OCI-LY7 (cell line): ENCODE measurements at regions not wholly inside any gene's neighbourhood (a gene's known extent, or its start where the extent isn't known, plus 50 kb on each side); places are given as distances from the start of the nearest gene placed in this dataset.

ENCODE experiments used
- BruUV-seq: library from RNA; stranded (reverse); fragments of 400-500 nt; replicated peaks from 2 replicates; lab custom pipeline; 2021; lab: Mats Ljungman, UMichigan
- CTCF ChIA-PET: fragments of 300-600 bp; sonication (Branson Sonifier 250); formaldehyde crosslinking; loops from one replicate; lab custom pipeline; 2022; ENCODE audit warnings: antibody characterized with exemption; ENCODE audit not compliant: unreplicated experiment; lab: Charles Lee
- POLR2A ChIA-PET: fragments of 300-600 bp; sonication (Branson Sonifier 250); formaldehyde crosslinking; loops from one replicate; lab custom pipeline; 2022; ENCODE audit warnings: antibody characterized with exemption; lab: Charles Lee
- DNase-seq: peaks from one replicate; pipeline ENCODE4 v3.0.0-alpha.2; 2015; ENCODE audit warnings: low spot score
- H2AFZ ChIP-seq: fragments of 200-600 bp; sonication (generic), shearing (Covaris generic); 2 replicates; pipeline ENCODE4 v1.6.1; 2014; ENCODE audit warnings: mild to moderate bottlenecking, antibody characterized with exemption, low read length, moderate library complexity
- H3K27ac ChIP-seq: fragments of 200-600 bp; sonication (generic); 2 replicates; pipeline ENCODE4 v1.5.1; 2014; ENCODE audit warnings: mixed run types, low read depth, mild to moderate bottlenecking, moderate library complexity, low read length, inconsistent platforms; ENCODE audit not compliant: poor library complexity, severe bottlenecking
- H3K36me3 ChIP-seq: fragments of 200-600 bp; sonication (generic); 2 replicates; pipeline ENCODE4 v1.6.1; 2014; ENCODE audit warnings: mild to moderate bottlenecking, antibody characterized with exemption, low read length, moderate library complexity, mixed read lengths; ENCODE audit not compliant: insufficient read depth
- H3K4me1 ChIP-seq: fragments of 200-600 bp; sonication (generic); 2 replicates; pipeline ENCODE4 v1.5.1; 2014; ENCODE audit warnings: mild to moderate bottlenecking, low read length; ENCODE audit not compliant: insufficient read depth, poor library complexity, severe bottlenecking
- H3K4me2 ChIP-seq: fragments of 200-600 bp; sonication (generic); 2 replicates; pipeline ENCODE4 v1.6.1; 2014; ENCODE audit warnings: mild to moderate bottlenecking, low read length
- H3K4me3 ChIP-seq: fragments of 200-600 bp; sonication (generic); 2 replicates; pipeline ENCODE4 v1.5.1; 2014; ENCODE audit warnings: mild to moderate bottlenecking, low read depth, low read length; ENCODE audit not compliant: poor library complexity, severe bottlenecking
- H3K79me2 ChIP-seq: fragments of 200-600 bp; sonication (generic); 2 replicates; pipeline ENCODE4 v1.6.1; 2016; ENCODE audit warnings: low read depth, mild to moderate bottlenecking, low read length, moderate library complexity, mixed read lengths; ENCODE audit not compliant: insufficient read depth
- H3K9me2 ChIP-seq: fragments of 200-600 bp; sonication (generic); 2 replicates; pipeline ENCODE4 v1.6.1; 2016; ENCODE audit warnings: mild to moderate bottlenecking, low read length, mixed read lengths; ENCODE audit not compliant: insufficient read depth
- H3K9me3 ChIP-seq: fragments of 200-600 bp; sonication (generic); 2 replicates; pipeline ENCODE4 v1.6.1; 2014; ENCODE audit warnings: mild to moderate bottlenecking, mixed run types, low read length, mixed read lengths
- H4K20me1 ChIP-seq: fragments of 200-600 bp; sonication (generic); 2 replicates; pipeline ENCODE4 v1.6.1; 2014; ENCODE audit warnings: mild to moderate bottlenecking, antibody characterized with exemption, low read length, moderate library complexity, mixed read lengths; ENCODE audit not compliant: insufficient read depth
- EZH2phosphoT487 ChIP-seq: fragments of 200-600 bp; sonication (generic); IDR thresholded peaks from 2 replicates; pipeline ENCODE4 v1.6.1; 2018; ENCODE audit warnings: low read depth, borderline replicate concordance, mild to moderate bottlenecking, mixed run types, antibody characterized with exemption, low read length, moderate library complexity, mixed read lengths
- intact Hi-C: fragments of 100-400 bp; cut with micrococcal nuclease; formaldehyde crosslinking; loops from one replicate; pipeline ENCODE4 v1.10.0; 2022; ENCODE audit not compliant: unreplicated experiment
- TF ChIP-seq, protein P1 (sequence below): fragments of 200-600 bp; sonication (generic); conservative IDR thresholded peaks from 2 replicates; pipeline ENCODE4 v1.5.1; 2014; ENCODE audit warnings: mild to moderate bottlenecking, antibody characterized with exemption, low read length, moderate library complexity, mixed read lengths

DNA sequence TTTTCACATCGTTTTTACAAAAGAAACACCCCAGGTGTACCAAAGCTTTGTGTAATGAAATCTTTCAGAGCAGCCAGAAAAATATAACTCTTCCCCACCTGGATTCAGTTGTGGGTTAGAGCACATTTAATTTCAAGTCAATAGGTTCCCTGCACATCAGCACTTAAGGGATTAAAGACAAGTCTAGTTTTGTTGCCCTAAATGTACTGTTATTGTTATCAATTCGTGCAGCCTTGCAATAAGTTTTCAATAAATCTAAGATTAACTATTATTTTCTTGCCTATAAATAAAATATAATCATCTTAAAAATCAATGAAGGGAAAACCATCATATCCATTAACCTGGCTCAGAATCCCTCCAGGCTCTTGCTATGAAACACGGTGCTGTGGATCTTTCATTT is 172.5 kb upstream of the CDIN1 start:
- Histone ChIP-seq H2AFZ (no peak overlapping the region), H3K36me3 (no peaks in the 10 kb centered on the region), H3K4me2 (no peak overlapping the region), H3K9me3 (no peaks in the 10 kb centered on the region), H3K9me2 (no peaks in the 10 kb centered on the region; the same call in 1 of the 2 replicates), H3K4me3 (no peak overlapping the region), H3K27ac (no peak overlapping the region), H3K79me2 (no peaks in the 10 kb centered on the region), H3K4me1 (no peaks in the 10 kb centered on the region), H4K20me1 (no peaks in the 10 kb centered on the region)
- intact Hi-C loops: no loop called here
- DNase-seq: no peak
- TF ChIP-seq, protein P1, sequence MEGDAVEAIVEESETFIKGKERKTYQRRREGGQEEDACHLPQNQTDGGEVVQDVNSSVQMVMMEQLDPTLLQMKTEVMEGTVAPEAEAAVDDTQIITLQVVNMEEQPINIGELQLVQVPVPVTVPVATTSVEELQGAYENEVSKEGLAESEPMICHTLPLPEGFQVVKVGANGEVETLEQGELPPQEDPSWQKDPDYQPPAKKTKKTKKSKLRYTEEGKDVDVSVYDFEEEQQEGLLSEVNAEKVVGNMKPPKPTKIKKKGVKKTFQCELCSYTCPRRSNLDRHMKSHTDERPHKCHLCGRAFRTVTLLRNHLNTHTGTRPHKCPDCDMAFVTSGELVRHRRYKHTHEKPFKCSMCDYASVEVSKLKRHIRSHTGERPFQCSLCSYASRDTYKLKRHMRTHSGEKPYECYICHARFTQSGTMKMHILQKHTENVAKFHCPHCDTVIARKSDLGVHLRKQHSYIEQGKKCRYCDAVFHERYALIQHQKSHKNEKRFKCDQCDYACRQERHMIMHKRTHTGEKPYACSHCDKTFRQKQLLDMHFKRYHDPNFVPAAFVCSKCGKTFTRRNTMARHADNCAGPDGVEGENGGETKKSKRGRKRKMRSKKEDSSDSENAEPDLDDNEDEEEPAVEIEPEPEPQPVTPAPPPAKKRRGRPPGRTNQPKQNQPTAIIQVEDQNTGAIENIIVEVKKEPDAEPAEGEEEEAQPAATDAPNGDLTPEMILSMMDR: no peak
- no peak for TF ChIP-seq EZH2phosphoT487
- ChIA-PET POLR2A (no interaction called here), CTCF (interaction anchor here (0.5 kb wide), 1 partner anchor 25 kb away, joined by 3 read pairs; no protein-coding TSS in a partner anchor)
- no TSS peak for BruUV-seq

GRCh38 chr15:36407647-36408046 is 171.8 kb upstream of the CDIN1 start:
- intact Hi-C loops: no loop called here
- no peaks in the 10 kb centered on the region; the same call in 1 of the 2 replicates for H3K9me2 ChIP-seq
- no peaks in the 10 kb centered on the region for H3K9me3 ChIP-seq
- no peak overlapping the region for H3K27ac ChIP-seq
- H3K36me3 ChIP-seq: no peaks in the 10 kb centered on the region
- ChIA-PET CTCF (interaction anchor here (0.5 kb wide), 1 partner anchor 24 kb away, joined by 3 read pairs; no protein-coding TSS in a partner anchor), POLR2A (no interaction called here)
- no peak overlapping the region for H3K4me2 ChIP-seq
- no peak overlapping the region for H3K4me3 ChIP-seq
- no TSS peak for BruUV-seq
- no peak overlapping the region for H2AFZ ChIP-seq
- H4K20me1 ChIP-seq: no peaks in the 10 kb centered on the region
- no peaks in the 10 kb centered on the region for H3K79me2 ChIP-seq
- no peaks in the 10 kb centered on the region for H3K4me1 ChIP-seq
- no peak for DNase-seq
- TF ChIP-seq EZH2phosphoT487: no peak
- TF ChIP-seq, protein P1: no peak

DNA sequence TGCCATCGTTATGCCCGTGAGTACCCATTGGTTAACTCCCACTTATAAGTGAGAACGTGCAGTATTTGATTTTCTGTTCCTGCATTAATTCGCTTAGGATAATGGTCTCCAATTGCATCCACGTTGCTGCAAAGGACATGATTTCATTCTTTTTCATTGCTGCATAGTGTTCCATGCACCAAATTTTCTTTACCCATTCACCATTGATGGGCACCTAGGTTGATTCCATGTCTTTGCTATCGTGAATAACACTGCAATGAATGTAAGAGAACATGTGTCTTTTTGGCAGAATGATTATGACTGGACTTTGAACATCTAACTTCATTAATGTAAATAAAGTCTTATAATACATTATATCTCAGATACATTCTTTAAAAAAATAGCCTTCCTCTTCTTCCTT is 169.6 kb upstream of the CDIN1 start:
- Histone ChIP-seq H3K9me3 (no peaks in the 10 kb centered on the region), H3K27ac (no peak overlapping the region), H3K9me2 (no peaks in the 10 kb centered on the region; the same call in 1 of the 2 replicates), H3K4me1 (no peaks in the 10 kb centered on the region), H2AFZ (no peak overlapping the region), H3K79me2 (no peaks in the 10 kb centered on the region), H4K20me1 (no peaks in the 10 kb centered on the region), H3K4me2 (no peak overlapping the region), H3K36me3 (no peaks in the 10 kb centered on the region), H3K4me3 (no peak overlapping the region)
- intact Hi-C loops: no loop called here
- DNase-seq: no peak
- ChIA-PET POLR2A (no interaction called here), CTCF (no interaction called here)
- no TSS peak for BruUV-seq
- no peak for TF ChIP-seq EZH2phosphoT487
- TF ChIP-seq, protein P1: no peak
